SH-SY5Y (cell line): ENCODE measurements at regions not wholly inside any gene's neighbourhood (a gene's known extent, or its start where the extent isn't known, plus 50 kb on each side); places are given as distances from the start of the nearest gene placed in this dataset.

Experiments used
- GATA2 ChIP-seq: IDR thresholded peaks from 2 replicates; pipeline ENCODE4 v1.6.1; 2011; ENCODE audit warnings: mild to moderate bottlenecking, low read depth, low read length
- GATA3 ChIP-seq: IDR thresholded peaks from 2 replicates; pipeline ENCODE4 v1.6.1; 2011; ENCODE audit warnings: low read depth, mild to moderate bottlenecking, low read length, moderate library complexity

GRCh38 chr18:10349561-10349960 lies 104.9 kb upstream of the APCDD1 start:
- TF ChIP-seq GATA3 (no peak), GATA2 (no peak)
